HG02642 (cell line): ENCODE measurements at regions not wholly inside any gene's neighbourhood (a gene's known extent, or its start where the extent isn't known, plus 50 kb on each side); places are given as distances from the start of the nearest gene placed in this dataset.

ENCODE experiments used
- ATAC-seq: cut with Tn5 transposase; IDR thresholded peaks from one replicate; pipeline ENCODE4 v1.9.1; 2021; ENCODE audit warnings: mild to moderate bottlenecking; ENCODE audit not compliant: unreplicated experiment, poor library complexity

GRCh38 chr2:105950521-105951383, 206.0 kb downstream of the NCK2 start:
- no peak for ATAC-seq

- no peak for ATAC-seq
Measured at GRCh38 chr2:105943977-105944376, 199.3 kb downstream of the NCK2 start.
